LNCaP clone FGC (cell line): ENCODE measurements at regions not wholly inside any gene's neighbourhood (a gene's known extent, or its start where the extent isn't known, plus 50 kb on each side); places are given as distances from the start of the nearest gene placed in this dataset.

Source experiments
- DNase-seq: peaks from one replicate; pipeline ENCODE4 v3.0.0-alpha.2; 2011; ENCODE audit warnings: low read depth
- H3K4me3 ChIP-seq: 2 replicates; pipeline ENCODE4 v1.5.1; 2011; ENCODE audit warnings: mild to moderate bottlenecking, low read depth, low read length, control low read depth
- TF ChIP-seq, protein P1 (sequence below): IDR thresholded peaks from 2 replicates; pipeline ENCODE4 v1.5.1; 2012; ENCODE audit warnings: mild to moderate bottlenecking; ENCODE audit not compliant: control insufficient read depth, insufficient read depth; ENCODE audit errors: extremely low read depth

DNA sequence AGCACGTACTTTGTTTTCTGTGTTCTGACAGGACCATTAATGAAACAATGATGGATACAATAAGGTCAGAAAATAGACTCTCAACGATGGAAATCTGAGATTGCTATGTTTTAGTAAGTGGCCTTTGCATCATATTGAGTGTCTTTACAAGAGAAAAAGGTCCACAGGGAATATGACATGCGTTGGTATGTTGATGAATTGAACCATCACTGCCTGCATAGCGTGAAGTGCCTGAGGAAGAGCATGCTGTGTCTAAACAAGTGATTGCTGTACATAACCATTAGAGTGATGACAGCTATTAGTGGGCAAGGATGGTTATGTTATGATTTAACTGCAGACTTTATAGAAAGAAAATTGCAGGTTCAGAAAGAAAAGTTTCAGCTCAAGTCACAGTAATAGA is 623.2 kb downstream of the SLITRK5 start:
- no peak for DNase-seq
- TF ChIP-seq, protein P1, sequence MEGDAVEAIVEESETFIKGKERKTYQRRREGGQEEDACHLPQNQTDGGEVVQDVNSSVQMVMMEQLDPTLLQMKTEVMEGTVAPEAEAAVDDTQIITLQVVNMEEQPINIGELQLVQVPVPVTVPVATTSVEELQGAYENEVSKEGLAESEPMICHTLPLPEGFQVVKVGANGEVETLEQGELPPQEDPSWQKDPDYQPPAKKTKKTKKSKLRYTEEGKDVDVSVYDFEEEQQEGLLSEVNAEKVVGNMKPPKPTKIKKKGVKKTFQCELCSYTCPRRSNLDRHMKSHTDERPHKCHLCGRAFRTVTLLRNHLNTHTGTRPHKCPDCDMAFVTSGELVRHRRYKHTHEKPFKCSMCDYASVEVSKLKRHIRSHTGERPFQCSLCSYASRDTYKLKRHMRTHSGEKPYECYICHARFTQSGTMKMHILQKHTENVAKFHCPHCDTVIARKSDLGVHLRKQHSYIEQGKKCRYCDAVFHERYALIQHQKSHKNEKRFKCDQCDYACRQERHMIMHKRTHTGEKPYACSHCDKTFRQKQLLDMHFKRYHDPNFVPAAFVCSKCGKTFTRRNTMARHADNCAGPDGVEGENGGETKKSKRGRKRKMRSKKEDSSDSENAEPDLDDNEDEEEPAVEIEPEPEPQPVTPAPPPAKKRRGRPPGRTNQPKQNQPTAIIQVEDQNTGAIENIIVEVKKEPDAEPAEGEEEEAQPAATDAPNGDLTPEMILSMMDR = no peak
- H3K4me3 ChIP-seq = no peak overlapping the region

DNA sequence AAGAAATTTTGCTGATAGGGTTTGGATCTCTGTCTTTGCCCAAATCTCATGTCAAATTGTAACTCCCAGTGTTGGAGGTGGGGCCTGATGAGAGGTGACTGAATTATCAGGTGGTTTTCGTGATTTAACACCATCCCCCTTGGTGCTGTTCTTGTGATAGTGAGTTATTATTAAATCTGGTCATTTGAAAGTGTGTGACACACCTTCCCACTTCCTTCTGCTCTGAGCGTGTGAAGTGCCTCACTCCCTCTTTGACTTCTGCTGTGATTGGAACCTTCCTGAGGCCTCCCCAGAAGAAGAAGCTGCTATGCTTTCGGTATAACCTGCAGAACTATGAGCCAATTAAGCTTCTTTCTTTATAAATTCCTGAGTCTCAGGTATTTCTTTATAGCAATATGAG is 632.0 kb downstream of the SLITRK5 start:
- TF ChIP-seq, protein P1 = no peak
- H3K4me3 ChIP-seq = no peak overlapping the region
- DNase-seq = no peak

GRCh38 chr13:88303605-88304004 is 632.4 kb downstream of the SLITRK5 start:
- H3K4me3 ChIP-seq = no peak overlapping the region
- no peak for DNase-seq

DNA sequence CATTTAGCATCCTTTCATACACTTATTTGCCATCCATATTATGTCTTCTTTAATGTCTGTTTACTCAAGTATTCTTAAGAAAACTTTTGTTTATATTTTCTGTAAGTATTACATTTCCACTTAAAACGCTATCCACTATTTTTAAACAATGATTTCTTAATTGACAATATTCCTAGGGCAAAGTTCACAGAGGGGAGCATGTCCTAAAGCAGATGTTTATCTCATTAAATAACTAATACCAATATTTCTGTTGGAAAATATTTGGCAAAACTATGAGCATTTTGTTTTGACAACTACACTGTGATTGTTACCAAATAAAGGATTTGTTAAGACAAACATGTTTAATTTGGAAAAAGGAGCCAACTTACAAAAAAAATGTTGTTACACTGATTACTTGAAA is 643.3 kb downstream of the SLITRK5 start:
- H3K4me3 ChIP-seq = no peak overlapping the region
- no peak for DNase-seq
- TF ChIP-seq, protein P1 = no peak

More at GRCh38 chr13:88303605-88304004, 632.4 kb downstream of the SLITRK5 start:
- TF ChIP-seq, protein P1 = no peak

DNA sequence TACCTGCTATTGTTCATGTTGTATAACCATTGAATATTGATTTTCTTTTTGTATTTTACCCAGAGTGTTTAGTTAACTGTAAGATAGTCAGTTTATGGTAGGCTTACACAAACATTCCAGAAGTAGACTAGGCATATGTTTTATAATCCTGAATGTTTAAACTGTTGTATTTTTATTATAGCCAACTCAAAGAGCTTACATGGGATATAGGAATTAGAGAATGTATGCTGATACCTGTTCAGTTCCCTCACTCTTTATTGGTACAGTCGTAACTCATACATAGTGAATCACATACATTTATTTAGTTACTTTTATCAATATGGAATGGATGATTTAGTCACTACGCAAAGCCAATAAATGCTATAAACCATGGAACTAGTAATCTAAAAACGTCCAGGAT is 657.9 kb downstream of the SLITRK5 start:
- no peak overlapping the region for H3K4me3 ChIP-seq
- no peak for DNase-seq
- TF ChIP-seq, protein P1 = no peak

GRCh38 chr13:88339271-88339741 is 668.1 kb downstream of the SLITRK5 start:
- no peak overlapping the region for H3K4me3 ChIP-seq
- DNase-seq = no peak
- TF ChIP-seq, protein P1 = no peak

GRCh38 chr13:88345171-88345847 is 674.1 kb downstream of the SLITRK5 start:
- H3K4me3 ChIP-seq = no peak overlapping the region
- no peak for DNase-seq
- TF ChIP-seq, protein P1 = no peak
